ENCODE measurements at regions not wholly inside any gene's neighbourhood (a gene's known extent, or its start where the extent isn't known, plus 50 kb on each side); places are given as distances from the start of the nearest gene placed in this dataset.

DNA sequence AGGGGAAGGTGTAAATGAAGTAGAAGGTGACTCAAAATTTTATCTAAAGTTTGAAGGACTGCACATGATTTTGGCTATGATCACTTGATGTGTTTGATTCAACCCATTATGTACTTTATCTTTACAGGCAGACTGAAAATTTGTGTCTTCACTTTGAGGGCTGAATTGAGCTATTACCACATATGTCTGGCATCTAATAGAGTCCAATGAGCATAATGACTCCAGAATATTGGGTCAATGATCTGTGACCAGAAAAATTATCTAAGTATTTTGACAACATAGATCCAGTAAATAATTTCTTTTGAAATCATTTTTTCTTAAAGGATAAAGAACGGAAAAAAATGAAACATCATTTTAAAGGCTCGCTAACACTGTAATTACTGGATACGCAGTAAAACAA, 2810.0 kb downstream of the PCDH9 start:
- TF ChIP-seq, protein P1, sequence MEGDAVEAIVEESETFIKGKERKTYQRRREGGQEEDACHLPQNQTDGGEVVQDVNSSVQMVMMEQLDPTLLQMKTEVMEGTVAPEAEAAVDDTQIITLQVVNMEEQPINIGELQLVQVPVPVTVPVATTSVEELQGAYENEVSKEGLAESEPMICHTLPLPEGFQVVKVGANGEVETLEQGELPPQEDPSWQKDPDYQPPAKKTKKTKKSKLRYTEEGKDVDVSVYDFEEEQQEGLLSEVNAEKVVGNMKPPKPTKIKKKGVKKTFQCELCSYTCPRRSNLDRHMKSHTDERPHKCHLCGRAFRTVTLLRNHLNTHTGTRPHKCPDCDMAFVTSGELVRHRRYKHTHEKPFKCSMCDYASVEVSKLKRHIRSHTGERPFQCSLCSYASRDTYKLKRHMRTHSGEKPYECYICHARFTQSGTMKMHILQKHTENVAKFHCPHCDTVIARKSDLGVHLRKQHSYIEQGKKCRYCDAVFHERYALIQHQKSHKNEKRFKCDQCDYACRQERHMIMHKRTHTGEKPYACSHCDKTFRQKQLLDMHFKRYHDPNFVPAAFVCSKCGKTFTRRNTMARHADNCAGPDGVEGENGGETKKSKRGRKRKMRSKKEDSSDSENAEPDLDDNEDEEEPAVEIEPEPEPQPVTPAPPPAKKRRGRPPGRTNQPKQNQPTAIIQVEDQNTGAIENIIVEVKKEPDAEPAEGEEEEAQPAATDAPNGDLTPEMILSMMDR (IDR thresholded peaks at IDR 0.05), result no peak
- TF ChIP-seq CREB1 (CRISPR knock-in tag; IDR thresholded peaks at IDR 0.05) (no peak), MYBL2 (CRISPR knock-in tag; IDR thresholded peaks at IDR 0.05) (no peak), TEAD1 (CRISPR knock-in tag; IDR thresholded peaks at IDR 0.05) (no peak), NR2C2 (CRISPR knock-in tag; IDR thresholded peaks at IDR 0.05) (no peak), ESRRA (CRISPR knock-in tag; IDR thresholded peaks at IDR 0.05; ENCODE audit: borderline replicate concordance) (no peak), ZNF416 (CRISPR knock-in tag; IDR thresholded peaks at IDR 0.05) (no peak), SP1 (CRISPR knock-in tag; conservative IDR thresholded peaks at IDR 0.05) (no peak), ZNF671 (CRISPR knock-in tag; IDR thresholded peaks at IDR 0.05) (no peak)
- TF ChIP-seq, protein P2, sequence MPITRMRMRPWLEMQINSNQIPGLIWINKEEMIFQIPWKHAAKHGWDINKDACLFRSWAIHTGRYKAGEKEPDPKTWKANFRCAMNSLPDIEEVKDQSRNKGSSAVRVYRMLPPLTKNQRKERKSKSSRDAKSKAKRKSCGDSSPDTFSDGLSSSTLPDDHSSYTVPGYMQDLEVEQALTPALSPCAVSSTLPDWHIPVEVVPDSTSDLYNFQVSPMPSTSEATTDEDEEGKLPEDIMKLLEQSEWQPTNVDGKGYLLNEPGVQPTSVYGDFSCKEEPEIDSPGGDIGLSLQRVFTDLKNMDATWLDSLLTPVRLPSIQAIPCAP (CRISPR knock-in tag; IDR thresholded peaks at IDR 0.05), result no peak
- TF ChIP-seq, protein P3, sequence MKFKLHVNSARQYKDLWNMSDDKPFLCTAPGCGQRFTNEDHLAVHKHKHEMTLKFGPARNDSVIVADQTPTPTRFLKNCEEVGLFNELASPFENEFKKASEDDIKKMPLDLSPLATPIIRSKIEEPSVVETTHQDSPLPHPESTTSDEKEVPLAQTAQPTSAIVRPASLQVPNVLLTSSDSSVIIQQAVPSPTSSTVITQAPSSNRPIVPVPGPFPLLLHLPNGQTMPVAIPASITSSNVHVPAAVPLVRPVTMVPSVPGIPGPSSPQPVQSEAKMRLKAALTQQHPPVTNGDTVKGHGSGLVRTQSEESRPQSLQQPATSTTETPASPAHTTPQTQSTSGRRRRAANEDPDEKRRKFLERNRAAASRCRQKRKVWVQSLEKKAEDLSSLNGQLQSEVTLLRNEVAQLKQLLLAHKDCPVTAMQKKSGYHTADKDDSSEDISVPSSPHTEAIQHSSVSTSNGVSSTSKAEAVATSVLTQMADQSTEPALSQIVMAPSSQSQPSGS (CRISPR knock-in tag; IDR thresholded peaks at IDR 0.05; ENCODE audit: borderline replicate concordance, low read depth), result no peak
- TF ChIP-seq, protein P4, sequence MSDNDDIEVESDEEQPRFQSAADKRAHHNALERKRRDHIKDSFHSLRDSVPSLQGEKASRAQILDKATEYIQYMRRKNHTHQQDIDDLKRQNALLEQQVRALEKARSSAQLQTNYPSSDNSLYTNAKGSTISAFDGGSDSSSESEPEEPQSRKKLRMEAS (CRISPR knock-in tag; IDR thresholded peaks at IDR 0.05), result no peak
- TF ChIP-seq, protein P5, sequence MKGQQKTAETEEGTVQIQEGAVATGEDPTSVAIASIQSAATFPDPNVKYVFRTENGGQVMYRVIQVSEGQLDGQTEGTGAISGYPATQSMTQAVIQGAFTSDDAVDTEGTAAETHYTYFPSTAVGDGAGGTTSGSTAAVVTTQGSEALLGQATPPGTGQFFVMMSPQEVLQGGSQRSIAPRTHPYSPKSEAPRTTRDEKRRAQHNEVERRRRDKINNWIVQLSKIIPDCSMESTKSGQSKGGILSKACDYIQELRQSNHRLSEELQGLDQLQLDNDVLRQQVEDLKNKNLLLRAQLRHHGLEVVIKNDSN (CRISPR knock-in tag; IDR thresholded peaks at IDR 0.05), result no peak
